ENCODE measurements at regions not wholly inside any gene's neighbourhood (a gene's known extent, or its start where the extent isn't known, plus 50 kb on each side); places are given as distances from the start of the nearest gene placed in this dataset.

DNA sequence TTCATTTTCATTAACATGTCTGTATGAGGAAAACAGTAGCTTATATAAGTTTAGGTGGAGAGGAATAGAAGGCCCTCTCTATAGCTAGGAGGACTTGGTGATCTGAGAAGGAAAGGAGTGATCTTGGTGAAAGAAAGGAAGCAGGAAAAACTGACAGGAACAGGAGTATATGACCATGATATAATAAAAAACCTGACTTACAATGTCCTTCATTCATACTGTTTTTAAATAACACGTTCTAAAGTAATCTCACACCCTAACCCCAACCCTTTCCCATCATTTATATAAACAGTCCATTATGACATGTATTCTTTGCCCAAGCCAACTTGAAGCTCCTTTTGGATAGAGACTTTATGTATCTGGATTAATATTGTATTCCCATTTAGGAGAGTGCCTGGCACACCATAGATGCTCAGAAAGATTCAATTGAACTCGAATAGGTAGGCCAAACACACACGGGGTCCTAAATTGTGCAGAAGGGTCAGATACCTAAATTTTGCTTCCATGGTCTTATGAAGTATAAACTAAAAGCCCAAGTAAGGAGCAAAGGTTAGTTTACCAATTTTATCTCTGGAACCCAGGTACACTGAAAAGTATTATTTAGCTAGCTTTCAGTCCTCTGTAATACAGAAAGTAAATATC is 75.9 kb downstream of the OR2B2 start:
- TF ChIP-seq POLR2AphosphoS5 (IDR thresholded peaks at IDR 0.05; ENCODE audit: low read depth, low read length), result no peak
- TF ChIP-seq, protein P1, sequence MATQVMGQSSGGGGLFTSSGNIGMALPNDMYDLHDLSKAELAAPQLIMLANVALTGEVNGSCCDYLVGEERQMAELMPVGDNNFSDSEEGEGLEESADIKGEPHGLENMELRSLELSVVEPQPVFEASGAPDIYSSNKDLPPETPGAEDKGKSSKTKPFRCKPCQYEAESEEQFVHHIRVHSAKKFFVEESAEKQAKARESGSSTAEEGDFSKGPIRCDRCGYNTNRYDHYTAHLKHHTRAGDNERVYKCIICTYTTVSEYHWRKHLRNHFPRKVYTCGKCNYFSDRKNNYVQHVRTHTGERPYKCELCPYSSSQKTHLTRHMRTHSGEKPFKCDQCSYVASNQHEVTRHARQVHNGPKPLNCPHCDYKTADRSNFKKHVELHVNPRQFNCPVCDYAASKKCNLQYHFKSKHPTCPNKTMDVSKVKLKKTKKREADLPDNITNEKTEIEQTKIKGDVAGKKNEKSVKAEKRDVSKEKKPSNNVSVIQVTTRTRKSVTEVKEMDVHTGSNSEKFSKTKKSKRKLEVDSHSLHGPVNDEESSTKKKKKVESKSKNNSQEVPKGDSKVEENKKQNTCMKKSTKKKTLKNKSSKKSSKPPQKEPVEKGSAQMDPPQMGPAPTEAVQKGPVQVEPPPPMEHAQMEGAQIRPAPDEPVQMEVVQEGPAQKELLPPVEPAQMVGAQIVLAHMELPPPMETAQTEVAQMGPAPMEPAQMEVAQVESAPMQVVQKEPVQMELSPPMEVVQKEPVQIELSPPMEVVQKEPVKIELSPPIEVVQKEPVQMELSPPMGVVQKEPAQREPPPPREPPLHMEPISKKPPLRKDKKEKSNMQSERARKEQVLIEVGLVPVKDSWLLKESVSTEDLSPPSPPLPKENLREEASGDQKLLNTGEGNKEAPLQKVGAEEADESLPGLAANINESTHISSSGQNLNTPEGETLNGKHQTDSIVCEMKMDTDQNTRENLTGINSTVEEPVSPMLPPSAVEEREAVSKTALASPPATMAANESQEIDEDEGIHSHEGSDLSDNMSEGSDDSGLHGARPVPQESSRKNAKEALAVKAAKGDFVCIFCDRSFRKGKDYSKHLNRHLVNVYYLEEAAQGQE (IDR thresholded peaks at IDR 0.05; ENCODE audit: insufficient read depth in 1 of 2, low read depth in 2 of 2, low read length in 2 of 2), result no peak
- TF ChIP-seq SIN3A (IDR thresholded peaks at IDR 0.05; ENCODE audit: borderline replicate concordance, insufficient read depth, low read length), result no peak
- TF ChIP-seq TAF1 (IDR thresholded peaks at IDR 0.05; ENCODE audit: borderline replicate concordance, insufficient read depth, low read length), result no peak
- TF ChIP-seq FOXP2 (optimal IDR thresholded peaks at IDR 0.05; ENCODE audit: borderline replicate concordance, extremely low read depth, extremely low read length, insufficient read depth), result no peak
